ENCODE measurements at regions not wholly inside any gene's neighbourhood (a gene's known extent, or its start where the extent isn't known, plus 50 kb on each side); places are given as distances from the start of the nearest gene placed in this dataset.

DNA sequence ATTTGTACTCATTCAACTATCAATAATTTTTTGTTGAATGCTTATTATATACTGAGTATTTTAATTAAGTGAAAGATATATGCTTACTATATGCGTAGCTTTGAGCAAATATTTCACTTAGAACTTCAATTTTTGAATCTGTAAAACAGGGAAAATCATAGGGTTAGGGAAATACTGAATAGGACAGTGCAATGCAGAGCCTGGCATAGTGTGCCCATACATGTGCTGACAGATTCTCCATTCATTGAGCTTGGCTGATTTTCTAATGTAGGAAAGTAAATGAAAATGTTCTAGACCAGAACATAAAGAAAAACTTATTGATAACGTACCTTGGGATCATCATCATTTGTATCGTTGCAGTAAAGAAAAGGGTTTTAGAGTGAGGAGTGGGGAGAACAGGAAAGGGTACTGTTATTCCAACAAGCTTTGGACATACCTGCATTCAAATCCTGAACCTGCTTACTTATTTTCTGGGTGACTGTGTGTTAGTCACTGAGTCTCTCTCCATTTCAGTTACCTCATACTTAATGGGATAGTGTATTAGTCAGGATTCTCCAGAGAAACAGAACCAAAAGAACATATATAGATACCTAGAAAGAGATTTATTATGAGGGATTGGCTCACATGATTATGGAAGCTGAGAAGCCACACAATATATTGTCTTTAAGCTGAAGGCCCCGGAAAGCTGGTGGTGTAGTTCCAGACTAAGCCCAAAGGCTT lies 436.4 kb downstream of the ADAMTS20 start:
- DNase-seq = no peak

DNA sequence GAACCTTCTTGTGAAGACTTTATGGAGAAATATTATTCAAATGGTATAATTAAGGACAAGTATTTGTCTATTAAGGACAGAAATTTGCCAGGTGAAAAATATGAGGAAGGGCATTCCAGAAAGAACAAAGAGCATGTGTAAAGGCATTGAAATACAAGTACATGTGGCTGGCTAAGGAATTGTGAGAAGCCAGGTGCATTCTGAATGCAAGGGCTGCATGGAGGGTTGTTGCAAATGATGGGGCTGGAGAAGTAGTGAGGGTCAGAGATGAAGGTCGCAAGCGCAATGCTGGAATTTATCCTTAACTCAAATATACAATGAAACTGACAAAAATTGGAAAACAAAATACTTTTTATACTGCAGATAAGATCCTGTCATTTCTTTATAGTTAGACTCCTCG lies 437.7 kb downstream of the ADAMTS20 start:
- DNase-seq = no peak

DNA sequence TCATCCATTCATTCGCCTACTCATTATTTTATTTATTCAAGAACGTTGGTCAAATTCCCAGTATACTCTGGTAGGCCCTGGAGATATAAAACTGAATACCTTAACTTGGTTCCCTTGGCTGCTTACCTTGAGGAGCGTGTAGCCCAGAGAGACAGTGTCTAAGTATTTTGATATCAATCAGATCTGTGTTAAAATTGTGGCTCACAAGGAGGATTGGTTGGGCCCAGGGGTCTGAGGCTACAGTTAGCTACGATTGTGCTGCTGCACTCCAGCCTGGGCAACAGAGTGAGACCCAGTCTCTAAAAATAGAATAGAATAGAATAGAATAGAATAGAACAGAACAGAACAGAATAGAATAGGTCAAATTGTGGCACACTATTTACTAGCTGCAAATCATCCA lies 438.4 kb downstream of the ADAMTS20 start:
- DNase-seq = no peak

DNA sequence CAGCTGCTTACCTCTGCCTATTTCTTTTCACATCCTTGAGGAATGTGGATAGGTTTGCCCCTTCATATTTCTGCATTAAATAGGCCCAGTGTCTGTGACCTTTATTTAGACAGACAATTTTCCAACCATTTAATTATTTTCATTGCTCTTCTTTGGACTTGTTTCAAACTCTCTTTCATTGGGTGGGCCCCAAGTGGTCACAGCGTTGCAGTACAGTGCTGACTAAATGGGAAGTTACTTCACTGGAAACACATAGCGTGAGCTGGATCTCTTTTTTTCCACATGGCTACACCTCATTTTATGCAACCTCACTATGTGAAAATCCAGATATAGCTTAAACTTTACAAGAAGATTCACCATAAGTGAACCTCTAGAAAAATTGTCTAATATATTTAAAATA lies 438.9 kb downstream of the ADAMTS20 start:
- no peak for DNase-seq

DNA sequence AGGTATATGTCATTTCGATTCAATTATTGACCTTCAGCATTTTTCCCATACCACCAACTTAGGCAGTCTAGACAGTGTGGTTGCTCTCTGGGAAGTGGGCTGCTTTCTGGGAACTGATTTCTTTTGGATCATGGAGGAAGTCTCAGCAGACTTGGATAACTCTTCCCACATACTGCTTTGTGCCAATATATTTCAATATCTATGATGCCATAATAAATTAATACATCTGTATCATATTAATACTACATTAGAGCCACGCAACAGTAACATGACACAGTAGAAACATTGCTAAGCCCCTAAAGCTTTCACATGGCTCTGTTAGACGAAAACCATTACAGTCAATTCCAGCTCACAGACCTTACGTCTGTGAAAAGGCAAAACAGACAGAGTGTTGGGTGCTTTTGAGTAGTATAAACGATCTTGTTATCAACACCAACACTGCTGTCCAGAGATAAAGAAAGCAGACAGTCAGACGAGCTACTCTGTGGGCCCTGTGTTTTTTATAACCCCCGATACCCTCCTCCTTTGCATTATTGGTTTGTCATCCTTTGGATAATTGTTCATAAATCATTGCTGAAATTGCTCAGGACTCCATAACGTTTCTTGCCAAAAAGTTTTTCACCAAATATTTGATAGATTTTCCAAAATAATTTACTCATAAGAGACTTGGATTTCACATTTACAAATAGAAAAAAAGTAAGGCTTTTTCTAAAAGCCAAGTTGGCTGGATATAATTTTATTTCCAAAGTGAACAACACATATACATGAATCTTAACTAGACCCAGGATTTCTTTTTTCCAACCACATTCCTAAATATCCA lies 439.7 kb downstream of the ADAMTS20 start:
- DNase-seq = no peak

DNA sequence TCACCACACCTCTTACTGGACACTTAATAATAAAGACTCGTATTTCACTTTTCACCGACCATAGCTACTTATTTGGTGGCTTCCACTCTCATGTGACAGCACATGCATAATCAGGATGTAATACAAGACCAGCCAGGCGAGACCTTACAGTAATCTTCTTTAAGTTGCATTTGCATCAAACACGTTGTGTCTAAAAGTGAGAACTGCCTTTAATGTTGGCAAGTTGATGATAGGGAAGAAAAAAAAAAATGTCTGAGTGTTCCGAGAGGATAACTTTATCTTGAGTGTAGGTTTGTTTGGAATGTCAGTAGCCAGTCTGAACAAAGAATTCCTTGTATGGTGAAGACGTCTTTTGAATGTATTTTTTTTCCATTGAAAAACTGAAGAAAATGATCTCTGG lies 440.4 kb downstream of the ADAMTS20 start:
- no peak for DNase-seq

DNA sequence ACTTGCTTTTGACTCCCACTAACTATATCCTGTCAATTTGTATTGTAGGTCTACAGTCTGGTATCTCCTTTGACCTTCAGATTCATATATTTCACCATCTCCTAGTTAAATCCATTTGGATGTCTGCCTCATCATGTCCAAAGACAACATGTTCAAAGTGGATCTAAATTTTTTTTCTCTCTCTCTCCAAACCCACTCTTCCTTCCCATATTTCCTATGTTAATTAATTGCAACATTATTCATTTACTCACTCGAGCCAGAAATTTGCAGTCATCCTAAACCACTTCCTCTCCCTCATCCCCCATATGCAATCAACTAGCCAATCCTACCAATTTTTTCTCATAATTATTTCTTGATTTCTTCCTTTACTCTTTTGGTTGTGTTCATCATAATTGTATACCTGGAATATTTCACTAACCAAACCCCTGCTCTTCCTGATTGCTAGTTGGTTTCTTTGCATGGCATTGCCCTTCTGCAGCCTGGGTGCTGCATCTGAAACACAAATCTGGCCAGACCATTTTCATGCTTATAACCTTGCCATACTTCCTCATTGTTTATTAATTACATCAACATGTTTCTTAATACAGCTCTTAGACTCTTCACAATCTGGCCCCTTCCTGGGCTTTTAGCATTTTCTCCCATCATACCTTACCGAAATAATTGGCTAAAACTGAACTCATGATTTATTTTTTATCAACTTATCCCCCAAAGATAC lies 442.2 kb downstream of the ADAMTS20 start:
- no peak for DNase-seq

DNA sequence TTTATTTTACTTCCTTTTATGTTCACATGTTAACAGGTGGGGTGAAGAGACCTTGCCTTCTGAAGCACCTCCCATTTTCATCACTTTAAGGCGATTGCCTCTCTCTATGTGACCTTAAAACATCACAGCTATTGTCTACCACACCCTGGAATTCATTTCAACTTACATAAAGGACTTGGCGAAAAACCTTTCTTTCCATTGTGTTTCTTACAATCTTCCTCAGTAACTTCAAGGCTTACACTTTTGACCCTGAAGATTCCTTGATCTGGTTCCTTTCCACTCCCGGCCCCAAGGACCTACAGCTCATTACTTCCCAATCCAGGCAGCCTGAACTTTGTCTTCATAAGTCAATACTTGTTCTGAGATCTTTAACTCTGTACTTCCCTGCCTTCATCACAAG lies 443.3 kb downstream of the ADAMTS20 start:
- no peak for DNase-seq

DNA sequence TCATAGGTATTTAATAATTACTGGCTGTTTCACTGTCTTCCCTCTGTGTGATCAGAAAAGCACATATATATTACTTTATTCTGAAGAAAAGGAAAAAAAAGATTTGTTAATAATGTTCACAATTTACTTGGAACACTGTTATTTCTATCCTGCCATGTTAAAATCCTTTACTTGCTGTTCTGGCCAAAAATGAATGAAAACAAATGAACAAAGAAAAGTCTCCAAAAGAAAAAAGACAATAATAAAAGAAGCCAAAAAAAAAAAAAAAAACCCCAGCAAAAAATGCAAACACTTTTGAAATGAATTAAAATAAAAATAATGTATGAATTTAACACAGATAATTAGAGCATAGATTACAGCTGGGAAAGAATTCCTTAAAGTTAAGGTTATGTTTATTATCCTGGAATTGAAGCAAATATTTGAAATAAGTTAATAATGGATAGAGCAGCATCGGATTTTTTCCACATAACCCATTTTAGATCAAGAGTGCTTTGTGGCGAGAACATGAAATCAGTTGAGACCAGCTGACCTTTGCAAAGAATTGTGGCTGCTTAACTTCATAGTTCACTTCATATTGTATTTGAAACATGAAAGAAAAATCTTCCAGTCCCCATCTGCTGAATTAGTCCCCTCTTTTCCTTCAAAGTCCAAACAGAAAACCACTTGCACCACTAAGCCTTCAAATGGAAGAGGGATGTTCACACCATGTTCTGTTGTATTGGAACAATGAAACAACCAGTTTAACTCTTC lies 444.8 kb downstream of the ADAMTS20 start:
- DNase-seq = no peak

DNA sequence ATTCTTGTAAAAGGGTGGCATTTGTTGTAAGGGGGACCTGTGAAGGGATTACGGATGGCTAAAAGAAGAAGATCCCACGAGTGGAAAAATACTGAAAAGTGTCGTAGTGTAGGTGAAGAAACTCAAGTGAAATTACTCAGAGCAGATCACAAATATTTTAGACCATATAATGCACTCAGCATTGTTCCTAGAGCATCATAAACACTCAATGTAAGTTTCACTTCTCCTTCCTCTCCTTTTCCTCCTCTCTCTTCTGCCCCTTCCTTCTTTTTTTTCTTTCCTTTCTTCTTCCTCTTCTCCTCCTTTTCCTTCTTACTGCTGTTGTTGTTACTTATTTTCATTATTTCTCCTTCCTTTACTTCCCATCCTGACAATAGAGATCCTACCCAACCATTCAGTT lies 445.6 kb downstream of the ADAMTS20 start:
- DNase-seq = no peak

DNA sequence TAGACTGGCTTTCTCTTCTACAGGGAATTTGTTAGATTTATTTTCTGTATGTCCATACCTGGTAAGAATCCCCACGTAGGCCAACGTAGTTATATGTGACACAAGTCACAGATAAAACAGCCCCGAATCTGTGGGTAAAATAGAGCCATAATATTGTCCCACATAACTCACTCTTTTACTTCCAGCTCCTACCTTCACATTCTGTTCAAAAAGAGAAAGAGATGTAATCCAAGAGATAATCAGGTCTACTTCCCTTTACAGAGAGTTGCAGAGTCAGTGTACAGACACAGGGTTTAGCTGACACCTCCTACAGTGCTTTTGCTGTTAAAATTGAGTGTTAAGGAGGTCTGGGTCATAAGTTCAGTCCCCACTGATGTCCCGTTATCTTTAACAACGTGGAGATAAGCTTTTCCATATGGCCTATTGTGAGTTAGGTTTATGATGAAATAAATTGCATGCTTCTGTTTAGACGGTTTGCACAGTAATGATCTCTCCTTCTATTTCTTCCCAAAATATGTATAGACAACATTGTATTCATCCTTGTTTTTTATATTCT lies 446.5 kb downstream of the ADAMTS20 start:
- no peak for DNase-seq

DNA sequence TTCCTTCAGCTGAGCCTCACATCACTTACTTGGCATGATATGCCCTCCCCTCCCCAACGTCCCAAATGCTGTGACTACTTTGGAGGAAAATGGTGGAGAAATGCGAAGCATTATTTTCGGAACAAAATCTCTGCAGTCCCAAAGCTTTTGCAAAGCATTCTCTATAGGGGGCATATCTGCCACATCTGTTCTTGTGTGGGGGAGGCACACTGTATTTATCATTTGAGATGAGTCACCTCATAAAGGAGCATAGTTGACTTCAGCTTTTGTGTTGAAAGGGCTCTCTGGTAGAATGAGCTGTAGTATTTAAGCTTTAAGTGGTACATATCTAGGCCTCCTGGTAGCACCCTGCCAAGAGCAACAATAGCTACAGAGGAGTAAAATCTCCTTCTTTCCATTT lies 447.5 kb downstream of the ADAMTS20 start:
- DNase-seq = no peak

DNA sequence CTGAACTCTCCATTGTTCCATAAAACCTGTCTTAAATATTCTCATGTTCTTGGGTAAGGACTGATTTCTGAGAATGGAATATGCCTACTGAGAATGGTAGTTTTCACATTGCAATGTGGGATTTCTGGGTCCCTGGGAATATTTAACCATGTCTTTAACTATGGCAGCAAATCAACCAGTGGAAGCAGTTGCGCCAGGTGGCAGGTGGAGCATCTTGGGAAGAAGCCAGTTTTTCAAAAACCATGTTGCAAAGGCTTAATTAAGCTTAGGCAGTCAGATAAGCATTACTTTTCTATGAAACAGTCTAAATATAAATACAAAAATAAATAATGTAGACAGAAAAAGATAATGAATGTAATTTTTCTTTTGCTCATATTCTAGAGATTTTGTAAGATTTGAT lies 448.1 kb downstream of the ADAMTS20 start:
- no peak for DNase-seq

DNA sequence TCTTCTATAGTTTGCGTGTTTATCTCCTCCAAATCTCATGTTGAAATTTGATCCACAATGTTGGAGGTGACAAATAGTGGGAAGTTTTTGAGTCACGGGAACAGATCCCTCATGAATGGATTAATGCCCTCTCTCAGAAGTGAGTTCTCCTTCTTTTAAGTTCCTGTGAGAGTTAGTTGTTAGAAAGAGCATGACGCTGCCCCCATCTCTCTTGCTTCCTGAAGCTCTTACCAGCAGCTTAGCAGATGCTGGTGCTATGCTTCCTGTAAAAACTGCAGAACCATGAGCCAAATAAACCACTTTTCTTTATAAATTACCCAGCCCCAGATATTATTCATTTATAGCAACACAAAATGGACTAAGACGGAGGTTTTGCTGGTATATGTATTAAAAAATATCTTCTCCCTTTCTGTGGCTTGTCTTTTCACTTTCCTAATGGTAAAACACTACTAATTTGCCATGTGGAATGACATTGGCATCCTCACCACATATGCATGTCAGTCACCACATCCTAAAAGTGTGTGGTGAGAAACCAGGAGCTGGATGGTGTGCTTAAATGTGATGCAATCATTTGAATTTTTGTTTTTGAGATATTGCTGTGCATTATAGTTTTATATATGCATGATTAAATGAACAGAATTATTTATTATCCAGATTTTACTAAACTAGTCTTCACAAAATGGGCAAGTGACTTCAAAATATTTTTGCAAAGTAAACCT lies 449.3 kb downstream of the ADAMTS20 start:
- no peak for DNase-seq

DNA sequence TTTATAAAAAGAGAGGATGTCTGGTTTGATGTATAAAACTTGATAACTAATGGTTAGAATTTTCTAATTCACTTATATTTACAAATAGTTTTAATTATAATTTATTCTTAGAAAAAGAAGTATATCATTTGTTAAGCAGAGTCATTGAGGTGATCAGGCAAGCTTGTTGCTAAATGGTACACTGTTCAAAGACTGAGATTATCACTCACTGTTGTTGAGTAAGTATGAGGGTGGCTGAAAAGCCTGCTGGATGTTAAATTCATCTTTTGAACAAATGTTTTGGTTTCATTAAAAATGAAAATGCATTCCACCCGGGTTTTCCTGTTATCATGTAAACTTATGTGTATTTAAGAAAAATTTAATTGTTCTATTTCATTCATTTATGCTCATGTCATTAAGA lies 451.8 kb downstream of the ADAMTS20 start:
- no peak for DNase-seq

DNA sequence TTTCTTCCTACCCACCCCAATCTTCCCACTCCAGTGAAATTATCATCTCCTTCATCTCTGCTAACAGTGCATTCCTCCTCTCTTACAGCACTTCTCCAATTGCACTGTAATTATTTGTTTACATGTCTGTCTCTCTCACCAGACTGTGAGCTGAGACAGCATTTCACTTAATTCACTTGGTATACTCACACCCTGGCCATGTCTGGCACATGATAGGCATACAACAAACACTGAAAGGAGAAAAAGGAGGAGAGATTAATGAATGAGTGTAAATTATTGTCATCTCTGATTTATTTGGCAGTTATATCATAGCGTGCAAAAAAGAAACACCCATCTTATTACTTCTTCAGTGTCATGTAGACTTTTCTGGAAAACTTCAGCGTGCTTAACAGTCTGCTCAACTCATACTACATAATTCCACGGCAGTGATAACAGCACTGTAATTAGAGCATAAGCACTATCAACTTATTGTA lies 452.3 kb downstream of the ADAMTS20 start:
- no peak for DNase-seq

DNA sequence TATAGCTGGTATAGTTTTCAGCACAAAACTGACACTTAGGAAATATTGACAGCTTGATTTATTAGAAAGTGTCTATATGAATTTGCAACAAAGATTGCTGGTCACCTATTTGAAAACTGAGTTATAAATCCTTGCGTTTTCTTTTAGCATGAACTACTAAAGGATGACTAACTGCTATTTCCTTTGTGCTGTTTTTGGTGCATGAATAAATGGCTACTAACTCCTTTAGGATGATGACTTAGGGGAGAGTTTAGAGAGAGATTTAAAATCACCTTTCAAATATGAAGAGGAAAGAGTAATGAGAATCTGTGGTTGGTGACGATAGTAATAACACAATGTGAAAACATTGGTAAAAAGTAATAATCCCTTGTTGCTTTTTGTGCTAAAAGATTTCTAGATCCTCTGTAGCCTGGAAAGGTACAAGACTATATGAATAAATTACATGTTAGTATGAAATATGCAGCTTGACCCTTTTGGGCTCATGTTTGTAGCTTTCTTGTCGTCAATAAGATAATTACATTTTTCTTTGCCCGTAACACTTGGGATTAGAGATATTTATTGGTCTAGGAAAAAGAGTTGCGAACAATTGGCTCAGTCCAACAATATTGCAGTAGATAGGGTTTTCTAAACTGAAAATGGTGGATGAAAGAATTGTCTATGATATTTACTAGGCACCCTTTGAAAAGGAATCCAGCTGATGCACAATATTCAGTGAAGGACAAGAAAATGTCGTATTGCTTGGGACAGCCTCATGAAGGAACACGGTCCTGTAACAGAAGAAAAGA lies 453.0 kb downstream of the ADAMTS20 start:
- DNase-seq = no peak

DNA sequence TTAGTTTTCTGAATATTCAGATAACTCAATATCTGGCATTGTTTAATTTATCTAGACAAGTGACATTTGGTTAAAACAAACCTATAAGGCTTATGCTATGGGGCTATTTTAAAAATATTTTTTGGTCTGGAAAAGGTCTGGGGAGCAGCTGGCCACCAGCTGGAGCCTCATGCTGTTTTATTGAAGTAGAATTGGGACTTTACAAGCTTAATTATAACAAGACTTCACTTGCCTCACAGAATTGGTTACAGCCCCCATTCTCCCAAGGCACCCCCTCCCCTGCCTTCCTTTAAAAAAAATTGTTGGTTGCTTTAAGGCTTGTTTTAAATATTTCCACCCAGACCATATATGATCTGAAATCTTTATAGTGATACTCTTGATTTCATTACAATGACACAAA lies 453.9 kb downstream of the ADAMTS20 start:
- no peak for DNase-seq

DNA sequence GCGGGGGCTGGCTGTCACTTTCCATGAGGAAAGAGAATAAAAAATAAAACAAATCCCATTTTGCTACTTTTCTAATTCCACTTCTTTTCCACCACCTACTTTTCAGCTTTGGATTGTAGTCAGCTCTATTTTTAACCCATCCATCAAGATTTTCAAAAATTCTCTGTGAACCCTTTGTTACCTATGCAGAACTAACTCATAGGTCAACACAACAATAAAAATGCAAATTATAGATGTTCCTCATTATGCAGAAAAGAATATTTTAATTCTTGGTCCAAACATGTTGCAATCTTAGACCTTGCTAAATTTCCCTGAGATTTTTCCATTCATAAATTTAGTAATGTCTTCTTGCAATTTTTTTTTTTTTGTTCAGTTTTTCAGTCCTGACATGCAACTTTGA lies 454.5 kb downstream of the ADAMTS20 start:
- no peak for DNase-seq

DNA sequence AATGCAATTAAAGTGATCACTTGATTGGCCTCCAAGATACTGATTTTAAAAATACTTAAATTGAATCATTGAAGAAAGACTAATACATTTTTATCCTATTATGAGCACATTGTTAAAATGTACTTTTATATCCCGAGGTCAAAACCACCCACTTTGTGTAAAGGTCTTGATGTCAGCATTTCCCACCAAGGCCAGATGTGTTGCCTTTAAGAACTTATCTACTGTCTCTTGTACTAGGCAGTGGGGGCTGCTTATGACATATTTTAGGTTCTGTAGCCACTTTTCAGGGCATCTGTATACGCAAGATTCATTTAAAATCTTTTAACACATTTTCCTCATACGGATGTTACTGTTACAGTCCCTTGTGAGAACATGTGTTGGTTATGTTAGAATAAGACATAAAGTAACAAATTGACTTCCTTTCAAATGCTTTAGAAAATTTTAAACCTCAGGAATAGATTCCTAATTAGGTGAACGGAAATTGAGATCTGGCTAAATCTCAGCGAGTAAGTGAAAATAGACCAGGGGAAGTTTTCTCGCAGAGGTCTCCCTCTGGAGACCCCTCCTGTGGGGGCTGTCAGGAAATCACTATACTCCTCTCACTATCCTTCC lies 456.2 kb downstream of the ADAMTS20 start:
- no peak for DNase-seq
